ENCODE measurements at regions not wholly inside any gene's neighbourhood (a gene's known extent, or its start where the extent isn't known, plus 50 kb on each side); places are given as distances from the start of the nearest gene placed in this dataset.

DNA sequence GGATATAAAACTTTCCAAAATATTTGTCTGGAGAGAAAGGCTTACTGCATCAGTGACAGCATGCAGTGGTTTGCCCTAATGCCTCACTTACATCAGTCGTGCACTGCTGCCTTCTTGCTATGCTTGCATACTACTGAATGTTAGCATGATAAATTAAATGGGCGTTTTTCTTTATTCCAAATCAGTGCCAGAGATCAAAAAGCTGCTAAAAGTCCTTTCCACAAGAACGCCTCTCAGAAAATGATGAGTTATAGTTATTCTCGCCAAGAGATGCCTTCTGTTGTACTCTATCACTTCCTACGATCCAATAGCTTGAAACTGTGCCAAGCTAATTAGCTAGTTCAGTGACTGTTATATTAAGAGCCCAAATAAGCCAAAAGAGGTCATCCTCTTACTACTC, 345.8 kb upstream of the ROBO2 start:
- DNase-seq (ENCODE audit: low read depth) = no peak

- no peak for DNase-seq (ENCODE audit: low read depth)
These were observed 341.7 kb upstream of the ROBO2 start for GRCh38 chr3:76698136-76698706.

DNA sequence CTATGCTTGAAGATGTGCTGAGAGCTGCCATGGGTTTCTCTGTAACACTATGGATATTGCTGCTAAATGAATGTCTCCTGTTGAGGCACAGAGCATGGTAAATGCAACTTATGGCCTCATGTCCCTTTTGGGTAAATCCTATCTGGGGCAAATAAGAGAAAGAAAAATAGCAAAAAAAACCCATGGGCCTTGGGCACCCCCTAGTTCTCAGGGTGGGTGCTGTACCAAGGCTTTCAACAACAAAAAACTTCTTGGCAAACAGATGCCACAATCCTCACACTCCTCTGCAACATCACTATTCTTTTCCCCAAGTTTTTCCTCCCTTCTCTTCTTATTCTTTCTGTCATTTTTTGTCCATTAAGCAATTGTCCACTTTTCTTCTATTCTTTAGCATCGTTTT, 340.1 kb upstream of the ROBO2 start:
- DNase-seq (ENCODE audit: low read depth) = no peak

DNA sequence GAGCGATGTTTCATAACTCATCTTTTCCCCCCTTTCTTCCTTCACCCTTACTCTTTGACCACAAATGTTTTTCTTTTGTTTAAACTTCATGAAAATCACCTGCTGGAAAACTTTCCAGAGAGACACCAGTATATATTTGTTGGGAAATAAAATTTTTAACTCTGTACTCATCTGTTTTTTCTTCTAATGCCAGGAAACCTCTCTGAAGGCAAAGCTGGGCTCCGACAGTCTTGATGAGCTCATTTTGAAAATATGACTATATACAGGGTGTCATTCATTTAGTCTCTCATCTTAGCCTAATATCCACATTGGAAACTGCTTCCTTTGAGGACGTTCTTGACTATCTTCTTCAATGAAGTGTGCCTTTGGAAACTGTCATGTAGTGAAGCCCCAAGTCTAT, 339.6 kb upstream of the ROBO2 start:
- no peak for DNase-seq (ENCODE audit: low read depth)

- no peak for DNase-seq (ENCODE audit: low read depth)
These were observed 337.2 kb upstream of the ROBO2 start for GRCh38 chr3:76702676-76703075.

DNA sequence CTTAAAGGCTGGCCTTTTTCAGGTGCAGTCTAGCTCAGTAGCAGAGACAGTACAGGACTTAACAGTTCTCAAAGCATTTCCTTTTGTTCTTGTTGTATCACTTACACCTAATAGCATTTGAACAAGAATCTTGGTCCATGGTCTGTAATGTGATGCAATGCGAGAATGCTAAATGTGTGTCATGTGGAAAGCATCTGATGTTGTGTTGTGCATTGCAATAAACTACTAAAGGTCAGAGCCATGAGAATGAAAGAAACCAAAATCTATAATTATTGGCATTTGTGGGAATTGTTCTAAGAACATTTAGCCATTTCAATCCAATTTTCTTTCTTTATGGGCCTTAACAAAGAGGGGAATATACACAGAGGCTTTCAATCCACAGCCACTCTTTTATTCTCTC, 324.5 kb upstream of the ROBO2 start:
- no peak for DNase-seq (ENCODE audit: low read depth)

- DNase-seq (ENCODE audit: low read depth) = no peak
These were observed 316.5 kb upstream of the ROBO2 start for GRCh38 chr3:76723366-76723765.

- no peak for DNase-seq (ENCODE audit: low read depth)
These were observed 315.8 kb upstream of the ROBO2 start for GRCh38 chr3:76724075-76724474.

- no peak for DNase-seq (ENCODE audit: low read depth)
These were observed 315.2 kb upstream of the ROBO2 start for GRCh38 chr3:76724706-76725105.

GRCh38 chr3:76726034-76726433, 313.9 kb upstream of the ROBO2 start:
- no peak for DNase-seq (ENCODE audit: low read depth)

DNA sequence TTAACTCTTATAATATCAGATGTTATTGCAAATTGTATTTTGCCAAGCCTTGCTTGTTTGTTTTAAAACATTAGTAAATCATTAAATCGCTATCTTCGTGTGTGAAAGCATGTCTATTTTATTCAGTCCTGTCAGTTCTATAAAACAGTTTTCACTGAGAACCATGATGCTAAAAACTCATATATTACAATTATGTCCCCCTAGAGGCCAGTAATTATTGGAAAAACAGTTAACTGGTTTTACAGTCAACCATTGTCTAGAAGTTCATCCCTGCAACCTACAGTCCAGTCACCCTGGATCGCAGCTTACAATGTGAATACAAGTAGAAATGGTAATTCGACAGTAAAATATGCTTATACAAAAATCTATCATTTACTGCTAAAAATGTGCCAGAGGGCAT, 311.5 kb upstream of the ROBO2 start:
- no peak for DNase-seq (ENCODE audit: low read depth)

- DNase-seq (ENCODE audit: low read depth) = no peak
These were observed 308.4 kb upstream of the ROBO2 start for GRCh38 chr3:76731471-76731870.

GRCh38 chr3:76733073-76733759, 306.7 kb upstream of the ROBO2 start:
- no peak for DNase-seq (ENCODE audit: low read depth)

- no peak for DNase-seq (ENCODE audit: low read depth)
These were observed 304.7 kb upstream of the ROBO2 start for GRCh38 chr3:76735152-76735551.

- no peak for DNase-seq (ENCODE audit: low read depth)
These were observed 286.3 kb upstream of the ROBO2 start for GRCh38 chr3:76753599-76753998.

DNA sequence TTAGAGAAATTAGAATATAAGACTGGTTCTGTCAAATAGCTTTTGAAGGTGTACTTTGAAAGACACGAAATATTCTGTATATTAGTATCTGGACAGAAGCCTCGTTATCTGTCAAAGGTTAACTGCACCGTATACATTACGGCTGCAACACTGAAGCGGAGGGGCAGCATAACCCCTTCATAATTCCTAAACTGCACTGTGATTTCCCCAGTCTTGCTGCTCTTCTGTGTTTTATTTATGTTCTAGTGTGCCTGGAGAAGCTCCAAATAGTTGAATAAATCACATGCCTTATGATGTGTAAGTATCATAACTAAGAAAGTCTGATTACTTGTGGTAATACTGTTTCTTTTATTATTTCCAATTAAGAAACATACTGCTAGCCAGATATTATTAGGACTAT, 285.7 kb upstream of the ROBO2 start:
- no peak for DNase-seq (ENCODE audit: low read depth)

GRCh38 chr3:76756577-76756976, 283.3 kb upstream of the ROBO2 start:
- no peak for DNase-seq (ENCODE audit: low read depth)

DNA sequence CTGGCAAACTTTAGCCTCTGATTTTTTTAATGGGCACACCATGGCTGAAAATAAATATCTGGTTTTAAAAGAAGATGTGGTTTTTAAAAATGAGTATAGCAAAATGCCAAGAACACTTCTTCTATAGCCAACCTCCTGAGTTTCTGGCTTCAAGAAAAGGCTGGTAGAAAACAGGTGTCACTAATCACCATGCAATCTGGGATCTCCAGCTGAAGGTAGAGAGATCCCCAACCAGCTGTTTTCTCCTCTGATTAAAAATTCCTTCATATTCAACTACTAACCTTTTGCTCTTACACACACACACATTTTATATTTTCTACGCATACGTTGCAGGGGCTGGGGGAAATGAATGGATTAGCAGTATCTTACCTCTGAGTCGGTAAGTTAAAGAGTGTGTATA, 279.6 kb upstream of the ROBO2 start:
- DNase-seq (ENCODE audit: low read depth) = no peak

DNA sequence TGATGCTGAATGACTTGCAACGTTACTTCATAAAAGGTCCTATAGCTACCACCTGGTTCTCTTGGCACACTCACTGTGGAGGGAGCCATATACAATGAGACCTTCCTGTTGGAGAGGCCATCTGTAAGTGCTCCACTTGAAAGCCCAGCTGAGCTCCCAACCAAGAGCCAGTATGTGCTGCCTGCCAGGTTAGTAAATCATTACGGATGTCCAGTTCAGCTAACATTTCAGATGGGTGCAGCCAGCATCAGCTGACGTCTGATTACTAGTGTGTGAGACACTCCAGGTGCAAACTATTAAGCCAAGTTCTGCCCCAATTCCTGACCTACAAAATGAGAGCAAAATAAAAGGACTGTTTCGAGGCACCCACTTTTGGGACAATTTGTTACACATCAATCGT, 274.4 kb upstream of the ROBO2 start:
- no peak for DNase-seq (ENCODE audit: low read depth)

GRCh38 chr3:76768912-76769311, 271.0 kb upstream of the ROBO2 start:
- no peak for DNase-seq (ENCODE audit: low read depth)

DNA sequence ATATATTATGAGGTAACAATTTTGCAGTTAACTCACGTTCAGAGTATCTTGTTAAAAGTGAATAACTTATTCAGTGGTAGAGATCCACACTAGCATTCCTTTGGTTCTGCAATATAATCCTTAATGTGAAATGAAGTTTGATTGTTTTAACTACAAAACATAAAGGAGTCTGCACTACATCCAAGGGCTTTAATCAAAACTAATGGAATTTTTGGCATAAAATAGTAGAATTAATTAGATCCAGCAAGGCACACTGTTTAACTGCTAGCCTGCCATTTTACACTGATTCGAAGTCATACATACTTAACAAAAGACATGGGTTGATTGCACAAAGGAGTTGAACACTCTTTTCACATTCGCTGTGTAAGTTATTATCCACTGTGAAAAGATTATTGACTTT, 263.0 kb upstream of the ROBO2 start:
- DNase-seq (ENCODE audit: low read depth) = no peak

GRCh38 chr3:76788206-76788605, 251.7 kb upstream of the ROBO2 start:
- DNase-seq (ENCODE audit: low read depth) = no peak

- no peak for DNase-seq (ENCODE audit: low read depth)
These were observed 250.7 kb upstream of the ROBO2 start for GRCh38 chr3:76789237-76789636.

DNA sequence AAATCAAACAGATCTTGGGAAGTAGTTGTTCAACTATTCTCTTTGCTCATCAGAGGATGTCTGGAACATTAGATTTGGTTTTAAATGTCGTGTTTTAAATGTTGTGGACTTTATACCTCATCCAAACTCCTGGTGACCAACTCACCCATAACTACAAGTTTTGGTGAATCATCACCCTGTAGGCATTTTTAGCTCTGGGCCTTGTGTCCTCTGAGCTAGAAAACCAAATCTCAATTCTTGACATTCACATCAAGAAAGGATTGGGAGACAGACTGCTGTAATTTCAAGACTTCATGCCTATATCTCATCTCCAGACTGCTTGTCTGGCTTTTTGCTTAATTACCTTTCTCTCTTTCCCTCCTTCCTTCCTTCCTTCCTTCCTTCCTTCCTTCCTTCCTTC, 228.5 kb upstream of the ROBO2 start:
- DNase-seq (ENCODE audit: low read depth) = no peak
